GM23248 (cell line): ENCODE measurements at regions not wholly inside any gene's neighbourhood (a gene's known extent, or its start where the extent isn't known, plus 50 kb on each side); places are given as distances from the start of the nearest gene placed in this dataset.
"Not testable (repeated sequence)": the region's sequence is repeated elsewhere in the genome, so short reads cannot be mapped to it uniquely, and the experiment has no call there.

ENCODE experiments used
- DNase-seq: peaks from one replicate; pipeline ENCODE4 v3.0.0-alpha.2; 2015
- H2AFZ ChIP-seq: fragments of 200-600 bp; sonication (generic); 2 replicates; pipeline ENCODE4 v1.6.1; 2016; ENCODE audit warnings: antibody characterized with exemption
- H3F3A ChIP-seq: fragments of 200-600 bp; sonication (generic); 2 replicates; pipeline ENCODE4 v1.6.1; 2016; ENCODE audit warnings: mild to moderate bottlenecking, antibody characterized with exemption, mixed run types; ENCODE audit not compliant: insufficient read depth
- H3K27ac ChIP-seq: fragments of 200-600 bp; sonication (generic); 2 replicates; pipeline ENCODE4 v1.5.1; 2016; ENCODE audit warnings: mild to moderate bottlenecking
- H3K27me3 ChIP-seq: fragments of 200-600 bp; sonication (generic); replicated peaks from 2 replicates; pipeline ENCODE4 v1.6.1; 2016; ENCODE audit warnings: mild to moderate bottlenecking; ENCODE audit not compliant: insufficient read depth
- H3K36me3 ChIP-seq: fragments of 200-600 bp; sonication (generic); 2 replicates; pipeline ENCODE4 v1.6.1; 2016; ENCODE audit warnings: low read depth, mild to moderate bottlenecking
- H3K4me1 ChIP-seq: fragments of 200-600 bp; sonication (generic); 2 replicates; pipeline ENCODE4 v1.6.1; 2016; ENCODE audit warnings: mild to moderate bottlenecking; ENCODE audit not compliant: insufficient read depth
- H3K4me2 ChIP-seq: fragments of 200-600 bp; sonication (generic); one replicate; pipeline ENCODE4 v1.6.1; 2016; ENCODE audit warnings: mild to moderate bottlenecking; ENCODE audit not compliant: unreplicated experiment
- H3K4me3 ChIP-seq: fragments of 200-600 bp; sonication (generic); 2 replicates; pipeline ENCODE4 v1.5.1; 2016; ENCODE audit warnings: mild to moderate bottlenecking
- H3K79me2 ChIP-seq: fragments of 200-600 bp; sonication (generic); 2 replicates; pipeline ENCODE4 v1.6.1; 2016; ENCODE audit warnings: mild to moderate bottlenecking; ENCODE audit not compliant: insufficient read depth
- H3K9ac ChIP-seq: fragments of 200-600 bp; sonication (generic); 2 replicates; pipeline ENCODE4 v1.6.1; 2016; ENCODE audit warnings: mild to moderate bottlenecking
- H3K9me2 ChIP-seq: fragments of 200-600 bp; sonication (generic); 2 replicates; pipeline ENCODE4 v1.6.1; 2016; ENCODE audit warnings: mixed run types, mild to moderate bottlenecking, moderate library complexity; ENCODE audit not compliant: insufficient read depth
- H3K9me3 ChIP-seq: fragments of 200-600 bp; sonication (generic); one replicate; pipeline ENCODE4 v1.6.1; 2017; ENCODE audit warnings: low read depth
- H4K20me1 ChIP-seq: fragments of 200-600 bp; sonication (generic); 2 replicates; pipeline ENCODE4 v1.6.0; 2016; ENCODE audit not compliant: insufficient read depth
- EZH2 ChIP-seq: fragments of 200-600 bp; sonication (generic); IDR thresholded peaks from 2 replicates; pipeline ENCODE4 v1.6.1; 2018; ENCODE audit warnings: antibody characterized with exemption, mild to moderate bottlenecking; ENCODE audit not compliant: insufficient read depth, poor library complexity, severe bottlenecking
- EZH2phosphoT487 ChIP-seq: fragments of 200-600 bp; sonication (generic); IDR thresholded peaks from 2 replicates; pipeline ENCODE4 v1.6.1; 2018; ENCODE audit warnings: antibody characterized with exemption, moderate library complexity, mild to moderate bottlenecking, low read depth; ENCODE audit not compliant: insufficient read depth
- WGBS, 2 experiments: methylation state at CpG; one replicate each; pipeline ENCODE4 v1.1.6; 2015 to 2017; ENCODE audit warnings: low lambda C conversion rate in 2 of 2, low coverage in 1 of 2; ENCODE audit errors: missing lambda C conversion rate in 2 of 2; 5-methylcytosine and 5-hydroxymethylcytosine counted together
- in situ Hi-C: fragments of 300-500 bp; cut with MboI; formaldehyde crosslinking; loops from 2 replicates; pipeline ENCODE4 v1.15.0; 2020

GRCh38 chr4:18435781-18436180, 414.2 kb upstream of the LCORL start:
- no peaks in the 10 kb centered on the region for H3K79me2 ChIP-seq
- no peaks in the 10 kb centered on the region for H3F3A ChIP-seq
- H3K4me2 ChIP-seq, result no peak overlapping the region
- H4K20me1 ChIP-seq, result no peaks in the 10 kb centered on the region
- no peaks in the 10 kb centered on the region for H3K27me3 ChIP-seq
- H3K4me3 ChIP-seq, result no peak overlapping the region
- no peaks in the 10 kb centered on the region for H3K9me2 ChIP-seq
- no peaks in the 10 kb centered on the region for H3K36me3 ChIP-seq
- TF ChIP-seq EZH2 (no peak), EZH2phosphoT487 (no peak)
- no peak overlapping the region for H3K9ac ChIP-seq
- no peak for DNase-seq
- in situ Hi-C loops, result no loop called here
- no peaks in the 10 kb centered on the region for H3K4me1 ChIP-seq
- no peaks in the 10 kb centered on the region for H3K9me3 ChIP-seq
- H3K27ac ChIP-seq, result no peak overlapping the region
- no peak overlapping the region for H2AFZ ChIP-seq

GRCh38 chr4:18422685-18423084, 401.1 kb upstream of the LCORL start:
- H3K4me1 ChIP-seq, result no peaks in the 10 kb centered on the region
- H3K9me2 ChIP-seq, result no peaks in the 10 kb centered on the region
- no peak overlapping the region for H3K9ac ChIP-seq
- H2AFZ ChIP-seq, result no peak overlapping the region
- no peak overlapping the region for H3K27ac ChIP-seq
- H3K36me3 ChIP-seq, result no peaks in the 10 kb centered on the region
- no peak overlapping the region for H3K4me3 ChIP-seq
- TF ChIP-seq EZH2 (no peak), EZH2phosphoT487 (no peak)
- no peaks in the 10 kb centered on the region for H4K20me1 ChIP-seq
- no peaks in the 10 kb centered on the region for H3K27me3 ChIP-seq
- WGBS, 2 experiments, result 21 to 28% methylated on average over 4 of the region's 4 CpGs
- no peaks in the 10 kb centered on the region for H3F3A ChIP-seq
- no peaks in the 10 kb centered on the region for H3K9me3 ChIP-seq
- no peaks in the 10 kb centered on the region for H3K79me2 ChIP-seq
- no peak for DNase-seq
- in situ Hi-C loops, result no loop called here
- no peak overlapping the region for H3K4me2 ChIP-seq

DNA sequence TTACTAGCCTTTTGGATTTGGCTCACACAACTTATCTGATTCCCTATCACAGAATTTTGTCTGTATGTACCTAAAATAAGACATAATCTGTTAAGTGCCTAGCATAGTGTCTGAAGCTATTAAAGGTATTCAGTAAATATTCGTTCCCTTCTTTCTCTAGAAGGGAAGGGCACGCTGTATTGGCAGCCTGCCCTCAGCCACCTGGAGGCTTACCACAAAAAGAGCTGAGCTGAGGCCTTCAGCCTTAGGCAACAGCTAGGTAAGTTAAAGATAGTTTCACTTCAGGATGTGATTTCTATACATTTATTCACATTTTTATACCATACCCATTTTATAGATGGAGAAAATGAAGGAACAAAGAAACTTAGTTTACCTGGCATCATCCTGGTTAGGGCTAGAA, 400.0 kb upstream of the LCORL start:
- WGBS, 2 experiments, result 7 to 18% methylated on average over 2 of the region's 2 CpGs
- no peak overlapping the region for H3K27ac ChIP-seq
- no peaks in the 10 kb centered on the region for H3K27me3 ChIP-seq
- H4K20me1 ChIP-seq, result no peaks in the 10 kb centered on the region
- DNase-seq, result no peak
- no peak overlapping the region for H3K9ac ChIP-seq
- H3K4me1 ChIP-seq, result no peaks in the 10 kb centered on the region
- H3K79me2 ChIP-seq, result no peaks in the 10 kb centered on the region
- TF ChIP-seq EZH2phosphoT487 (no peak), EZH2 (no peak)
- no peak overlapping the region for H2AFZ ChIP-seq
- H3F3A ChIP-seq, result no peaks in the 10 kb centered on the region
- no peak overlapping the region for H3K4me3 ChIP-seq
- no peaks in the 10 kb centered on the region for H3K9me2 ChIP-seq
- in situ Hi-C loops, result no loop called here
- H3K4me2 ChIP-seq, result no peak overlapping the region
- H3K36me3 ChIP-seq, result no peaks in the 10 kb centered on the region
- H3K9me3 ChIP-seq, result no peaks in the 10 kb centered on the region

- H3K27me3 ChIP-seq, result no peaks in the 10 kb centered on the region
- no peaks in the 10 kb centered on the region for H4K20me1 ChIP-seq
- TF ChIP-seq EZH2 (no peak), EZH2phosphoT487 (no peak)
- in situ Hi-C loops, result no loop called here
- no peaks in the 10 kb centered on the region for H3F3A ChIP-seq
- no peak for DNase-seq
- no peaks in the 10 kb centered on the region for H3K36me3 ChIP-seq
- no peak overlapping the region for H3K4me3 ChIP-seq
- 27 to 30% methylated on average over 3 of the region's 3 CpGs for WGBS, 2 experiments
- H3K9me2 ChIP-seq, result no peaks in the 10 kb centered on the region
- no peak overlapping the region for H2AFZ ChIP-seq
- no peaks in the 10 kb centered on the region for H3K79me2 ChIP-seq
- no peaks in the 10 kb centered on the region for H3K9me3 ChIP-seq
- no peak overlapping the region for H3K9ac ChIP-seq
- no peaks in the 10 kb centered on the region for H3K4me1 ChIP-seq
- H3K4me2 ChIP-seq, result no peak overlapping the region
- H3K27ac ChIP-seq, result no peak overlapping the region
These were observed 398.2 kb upstream of the LCORL start for GRCh38 chr4:18419780-18420179.

DNA sequence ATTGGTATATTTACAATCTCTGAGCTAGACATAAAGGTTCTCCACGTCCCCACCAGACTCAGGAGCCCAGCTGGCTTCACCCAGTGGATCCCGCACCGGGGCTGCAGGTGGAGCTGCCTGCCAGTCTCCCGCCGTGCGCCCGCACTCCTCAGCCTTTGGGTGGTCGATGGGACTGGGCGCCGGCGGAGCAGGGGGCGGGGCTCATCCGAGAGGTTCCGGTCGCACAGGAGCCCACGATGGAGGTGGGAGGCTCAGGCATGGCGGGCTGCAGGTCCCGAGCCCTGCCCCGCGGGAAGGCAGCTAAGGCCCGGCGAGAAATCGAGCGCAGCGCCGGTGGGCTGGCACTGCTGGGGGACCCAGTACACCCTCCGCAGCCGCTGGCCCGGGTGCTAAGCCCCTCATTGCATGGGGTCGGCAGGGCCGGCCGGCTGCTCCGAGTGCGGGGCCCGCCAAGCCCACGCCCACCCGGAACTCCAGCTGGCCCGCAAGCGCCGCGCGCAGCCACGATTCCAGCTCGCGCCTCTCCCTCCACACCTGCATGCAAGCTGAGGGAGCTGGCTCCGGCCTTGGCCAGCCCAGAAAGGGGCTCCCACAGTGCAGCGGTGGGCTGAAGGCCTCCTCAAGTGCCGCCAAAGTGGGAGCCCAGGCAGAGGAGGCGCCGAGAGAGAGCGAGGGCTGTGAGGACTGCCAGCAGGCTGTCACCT, 396.8 kb upstream of the LCORL start:
- H3K9ac ChIP-seq, H3K27ac ChIP-seq, in situ Hi-C loops, H3K79me2 ChIP-seq, H3K4me1 ChIP-seq, H4K20me1 ChIP-seq, H3K4me3 ChIP-seq, DNase-seq, H3K36me3 ChIP-seq, H3K9me3 ChIP-seq, H3K4me2 ChIP-seq, H3F3A ChIP-seq, H2AFZ ChIP-seq, H3K9me2 ChIP-seq, H3K27me3 ChIP-seq: not testable (repeated sequence)
- 61 to 73% methylated on average over 14 to 50 of the region's 51 CpGs for WGBS, 2 experiments

- H3K79me2 ChIP-seq, H3K9me2 ChIP-seq, DNase-seq, H3K4me3 ChIP-seq, H3K4me2 ChIP-seq, H4K20me1 ChIP-seq, H3K36me3 ChIP-seq, in situ Hi-C loops, H3K9ac ChIP-seq, H3F3A ChIP-seq, H3K27me3 ChIP-seq, H3K4me1 ChIP-seq, H3K27ac ChIP-seq, H2AFZ ChIP-seq, H3K9me3 ChIP-seq: not testable (repeated sequence)
- WGBS, 2 experiments, result 73 to 74% methylated on average over 15 of the region's 15 CpGs
These were observed 396.1 kb upstream of the LCORL start for GRCh38 chr4:18417651-18418050.
